ENCODE measurements at regions not wholly inside any gene's neighbourhood (a gene's known extent, or its start where the extent isn't known, plus 50 kb on each side); places are given as distances from the start of the nearest gene placed in this dataset.
"Not testable (repeated sequence)": the region's sequence is repeated elsewhere in the genome, so short reads cannot be mapped to it uniquely, and the experiment has no call there.

- H3K4me3 ChIP-seq (replicated peaks; ENCODE audit: low read depth, low read length): no peak overlapping the region
- no peak for TF ChIP-seq CTCF (IDR thresholded peaks at IDR 0.05; ENCODE audit: low read length, missing control alignments)
Measured at GRCh38 chr10:8359467-8359866, 305.0 kb downstream of the GATA3 start.

GRCh38 chr10:8360365-8360764, 305.9 kb downstream of the GATA3 start:
- TF ChIP-seq CTCF (IDR thresholded peaks at IDR 0.05; ENCODE audit: low read length, missing control alignments): no peak
- no peak for DNase-seq (ENCODE audit: low read depth)
- no peak overlapping the region for H3K4me3 ChIP-seq (replicated peaks; ENCODE audit: low read depth, low read length)

More at GRCh38 chr10:8359467-8359866, 305.0 kb downstream of the GATA3 start:
- no peak for DNase-seq (ENCODE audit: low read depth)

- DNase-seq (ENCODE audit: low read depth): peak; percentile 14
- no peak overlapping the region for H3K4me3 ChIP-seq (replicated peaks; ENCODE audit: low read depth, low read length)
- no peak for TF ChIP-seq CTCF (IDR thresholded peaks at IDR 0.05; ENCODE audit: low read length, missing control alignments)
Measured at GRCh38 chr10:8360814-8361509, 306.5 kb downstream of the GATA3 start.

GRCh38 chr10:8361510-8361844, 307.0 kb downstream of the GATA3 start:
- no peak overlapping the region for H3K4me3 ChIP-seq (replicated peaks; ENCODE audit: low read depth, low read length)
- no peak for TF ChIP-seq CTCF (IDR thresholded peaks at IDR 0.05; ENCODE audit: low read length, missing control alignments)
- DNase-seq (ENCODE audit: low read depth): peak; percentile 17

GRCh38 chr10:8365935-8366911, 311.7 kb downstream of the GATA3 start:
- H3K4me3 ChIP-seq (replicated peaks; ENCODE audit: low read depth, low read length): no peak overlapping the region
- peak; percentile 97 for DNase-seq (ENCODE audit: low read depth)
- TF ChIP-seq CTCF (IDR thresholded peaks at IDR 0.05; ENCODE audit: low read length, missing control alignments): peak; percentile 8

- DNase-seq (ENCODE audit: low read depth); H3K4me3 ChIP-seq (replicated peaks; ENCODE audit: low read depth, low read length): not testable (repeated sequence)
Measured at GRCh38 chr10:8367672-8368411, 313.4 kb downstream of the GATA3 start.

GRCh38 chr10:8369666-8370065, 315.2 kb downstream of the GATA3 start:
- TF ChIP-seq CTCF (IDR thresholded peaks at IDR 0.05; ENCODE audit: low read length, missing control alignments): no peak
- peak; percentile 92 for DNase-seq (ENCODE audit: low read depth)
- no peak overlapping the region for H3K4me3 ChIP-seq (replicated peaks; ENCODE audit: low read depth, low read length)
